Vagina (tissue), 2 donors: ENCODE measurements at regions not wholly inside any gene's neighbourhood (a gene's known extent, or its start where the extent isn't known, plus 50 kb on each side); places are given as distances from the start of the nearest gene placed in this dataset.

Experiments
- CTCF ChIP-seq, 3 experiments: fragments of 450-650 bp in 2 of 3; fragments of 200-600 bp in 1 of 3; sonication (generic) in 1 of 3; IDR thresholded peaks; one replicate each; pipeline ENCODE4 v1.5.1; 2017 to 2019; ENCODE audit warnings: antibody characterized with exemption in 3 of 3, mild to moderate bottlenecking in 2 of 3, moderate library complexity in 2 of 3
- POLR2A ChIP-seq, 2 donors: fragments of 450-650 bp; IDR thresholded peaks; one replicate each; pipeline ENCODE4 v1.6.1; 2017; ENCODE audit warnings: antibody characterized with exemption in 2 of 2, mild to moderate bottlenecking in 2 of 2, moderate library complexity in 2 of 2
- POLR2AphosphoS5 ChIP-seq, 2 donors: sonication (generic); formaldehyde crosslinking; IDR thresholded peaks; one replicate each; pipeline ENCODE4 v1.9.0; 2017; ENCODE audit warnings: antibody characterized with exemption in 2 of 2, mild to moderate bottlenecking in 2 of 2, low read depth in 1 of 2; ENCODE audit not compliant: insufficient read depth in 1 of 2

GRCh38 chr2:239787538-239788050, 237.5 kb downstream of the NDUFA10 start:
- TF ChIP-seq POLR2A (IDR thresholded peaks at IDR 0.05) = no peak
- TF ChIP-seq CTCF (IDR thresholded peaks at IDR 0.05) = no peak
- no peak for TF ChIP-seq POLR2AphosphoS5 (IDR thresholded peaks at IDR 0.05; ENCODE audit: insufficient read depth in 1 of 2, low read depth in 1 of 2)
